Hypothalamus (tissue), 51 donors: ENCODE measurements at regions not wholly inside any gene's neighbourhood (a gene's known extent, or its start where the extent isn't known, plus 50 kb on each side); places are given as distances from the start of the nearest gene placed in this dataset.
"Not testable (repeated sequence)": the region's sequence is repeated elsewhere in the genome, so short reads cannot be mapped to it uniquely, and the experiment has no call there.

ENCODE experiments used
- DNase-seq, 51 donors: peaks; one replicate each; lab custom pipeline; 2025; lab: John Stamatoyannopoulos, UW

GRCh38 chr4:45502471-45502870 is 621.4 kb downstream of the GABRG1 start:
- no peak for DNase-seq

- no peak for DNase-seq
Measured at GRCh38 chr4:45484740-45485139, 639.1 kb downstream of the GABRG1 start.

GRCh38 chr4:45482346-45482745 is 641.5 kb downstream of the GABRG1 start:
- no peak for DNase-seq

GRCh38 chr4:45477311-45477733 is 646.5 kb downstream of the GABRG1 start:
- no peak for DNase-seq

GRCh38 chr4:45475548-45475947 is 648.3 kb downstream of the GABRG1 start:
- no peak for DNase-seq

- no peak for DNase-seq
Measured at GRCh38 chr4:45472490-45472889, 651.4 kb downstream of the GABRG1 start.

- no peak for DNase-seq
Measured at GRCh38 chr4:45471335-45471734, 652.5 kb downstream of the GABRG1 start.

- DNase-seq, result no peak
Measured at GRCh38 chr4:45467157-45467556, 656.7 kb downstream of the GABRG1 start.

GRCh38 chr4:45460157-45460556 is 663.7 kb downstream of the GABRG1 start:
- not testable (repeated sequence) for DNase-seq

- DNase-seq, result no peak
Measured at GRCh38 chr4:45455217-45455616, 668.6 kb downstream of the GABRG1 start.

GRCh38 chr4:45453258-45453853 is 670.5 kb downstream of the GABRG1 start:
- DNase-seq, result peak in 1 of 51 donors; percentile 14

- no peak for DNase-seq
Measured at GRCh38 chr4:45442466-45442865, 681.4 kb downstream of the GABRG1 start.

GRCh38 chr4:45438047-45438446 is 685.8 kb downstream of the GABRG1 start:
- DNase-seq, result peak in 1 of 51 donors; percentile 28

GRCh38 chr4:45437381-45437780 is 686.5 kb downstream of the GABRG1 start:
- DNase-seq, result no peak

GRCh38 chr4:45425135-45425534 is 698.7 kb downstream of the GABRG1 start:
- no peak for DNase-seq

- DNase-seq, result no peak
Measured at GRCh38 chr4:45423896-45424295, 697.5 kb upstream of the GNPDA2 start.

GRCh38 chr4:45420091-45420674 is 693.8 kb upstream of the GNPDA2 start:
- DNase-seq, result not testable (repeated sequence)

GRCh38 chr4:45410701-45411210 is 684.4 kb upstream of the GNPDA2 start:
- DNase-seq, result no peak

- DNase-seq, result no peak
Measured at GRCh38 chr4:45409536-45409935, 683.2 kb upstream of the GNPDA2 start.

GRCh38 chr4:45408996-45409395 is 682.6 kb upstream of the GNPDA2 start:
- no peak for DNase-seq

- DNase-seq, result no peak
Measured at GRCh38 chr4:45399116-45399515, 672.8 kb upstream of the GNPDA2 start.

- DNase-seq, result no peak
Measured at GRCh38 chr4:45385306-45385705, 659.0 kb upstream of the GNPDA2 start.

GRCh38 chr4:45370408-45370807 is 644.1 kb upstream of the GNPDA2 start:
- DNase-seq, result no peak
